Ovary (tissue), 7 donors: ENCODE measurements at regions not wholly inside any gene's neighbourhood (a gene's known extent, or its start where the extent isn't known, plus 50 kb on each side); places are given as distances from the start of the nearest gene placed in this dataset.

Experiments used
- DNase-seq, 5 donors: peaks; one replicate each; pipeline ENCODE4 v3.0.0-alpha.2; 2019 to 2020
- H3K27ac ChIP-seq, 2 donors: fragments of 200-600 bp; one replicate each; pipeline versions ENCODE4 v1.5.1 to v1.8.0; 2019 to 2022
- H3K27me3 ChIP-seq: fragments of 200-600 bp; one replicate; pipeline ENCODE4 v1.8.0; 2022
- H3K36me3 ChIP-seq: fragments of 200-600 bp; sonication (generic); one replicate; pipeline ENCODE4 v1.5.1; 2019
- H3K4me1 ChIP-seq: one replicate; pipeline ENCODE4 v1.8.1; 2013; ENCODE audit warnings: mild to moderate bottlenecking, moderate library complexity; ENCODE audit not compliant: insufficient read depth
- H3K4me3 ChIP-seq: fragments of 200-600 bp; sonication (generic); one replicate; pipeline ENCODE4 v1.5.1; 2017
- H3K9me3 ChIP-seq, 2 donors: fragments of 200-600 bp in 1 of 2; sonication (generic) in 1 of 2; one replicate each; pipeline versions ENCODE4 v1.5.1 to v1.8.1; 2013 to 2019; ENCODE audit warnings: mild to moderate bottlenecking in 1 of 2, moderate library complexity in 1 of 2
- CTCF ChIP-seq, 3 donors: fragments of 450-650 bp in 2 of 3; fragments of 200-600 bp in 1 of 3; IDR thresholded peaks; one replicate each; pipeline versions ENCODE4 v1.5.1 to v1.8.0; 2016 to 2022; ENCODE audit warnings: antibody characterized with exemption in 3 of 3, mild to moderate bottlenecking in 1 of 3
- EP300 ChIP-seq: sonication (generic); formaldehyde crosslinking; IDR thresholded peaks from one replicate; pipeline ENCODE4 v1.6.1; 2017; ENCODE audit warnings: antibody characterized with exemption
- POLR2A ChIP-seq: fragments of 450-650 bp; IDR thresholded peaks from one replicate; pipeline ENCODE4 v1.6.1; 2017; ENCODE audit warnings: antibody characterized with exemption, mild to moderate bottlenecking, moderate library complexity
- WGBS, 3 donors: extraction: QIAGEN DNeasy Blood & Tissue Kit in 1 of 3; methylation state at CpG; one replicate each; pipeline versions ENCODE4 v1.1.5 to v1.1.7; 2013 to 2017; 5-methylcytosine and 5-hydroxymethylcytosine counted together
- intact Hi-C, 4 donors: fragments of 100-400 bp; cut with DNase I; formaldehyde crosslinking; loops; one replicate each; pipeline versions ENCODE4 v1.11.0 to v1.15.1; 2022 to 2023
- donor health status: DM: no; HTN: no; CAD: no; lungs with moderate emphysema.
- donor health status: DM: no; HTN: no; CAD: no.
- donor health status: Bipolar disorder and iron deficiency.
- donor health status: DM: no; HTN: no; CAD: no.
- donor health status: DM: yes; HTN: yes; CAD: no.

- no peak for DNase-seq
- no peak for TF ChIP-seq EP300
- no peak for TF ChIP-seq CTCF (IDR thresholded peaks at IDR 0.05)
- TF ChIP-seq POLR2A = no peak
- Histone ChIP-seq H3K36me3 (no peaks in the 10 kb centered on the region), H3K4me1 (no peaks in the 10 kb centered on the region), H3K9me3 (no peaks in the 10 kb centered on the region), H3K4me3 (no peak overlapping the region), H3K27ac (no peak overlapping the region), H3K27me3 (no peaks in the 10 kb centered on the region)
- WGBS, 3 donors = 77 to 95% (median 89%) methylated on average over 1 of the region's 1 CpG
- intact Hi-C loops = no loop called here
Measured at GRCh38 chr4:117210551-117210950, 125.2 kb upstream of the TRAM1L1 start.

GRCh38 chr4:117224256-117224655 lies 138.9 kb upstream of the TRAM1L1 start:
- DNase-seq = no peak
- TF ChIP-seq POLR2A = no peak
- no peak for TF ChIP-seq CTCF (IDR thresholded peaks at IDR 0.05)
- TF ChIP-seq EP300 = no peak
- Histone ChIP-seq H3K9me3 (no peaks in the 10 kb centered on the region), H3K27ac (no peak overlapping the region), H3K36me3 (no peaks in the 10 kb centered on the region), H3K4me1 (no peaks in the 10 kb centered on the region), H3K27me3 (no peaks in the 10 kb centered on the region), H3K4me3 (no peak overlapping the region)
- 42 to 67% (median 48%) methylated on average over 5 of the region's 5 CpGs for WGBS, 3 donors
- intact Hi-C loops = no loop called here

GRCh38 chr4:117225471-117225870 lies 140.1 kb upstream of the TRAM1L1 start:
- H3K4me1 ChIP-seq = no peaks in the 10 kb centered on the region
- H3K27me3 ChIP-seq = no peaks in the 10 kb centered on the region
- no peak for DNase-seq
- 3 to 6% (median 5%) methylated on average over 3 of the region's 3 CpGs for WGBS, 3 donors
- H3K9me3 ChIP-seq = no peaks in the 10 kb centered on the region
- no peak overlapping the region for H3K27ac ChIP-seq
- no peaks in the 10 kb centered on the region for H3K36me3 ChIP-seq
- TF ChIP-seq EP300 (no peak), POLR2A (no peak), CTCF (IDR thresholded peaks at IDR 0.05) (no peak)
- no peak overlapping the region for H3K4me3 ChIP-seq
- intact Hi-C loops = no loop called here

GRCh38 chr4:117227925-117228324 lies 142.5 kb upstream of the TRAM1L1 start:
- no peak for DNase-seq
- no peaks in the 10 kb centered on the region for H3K4me1 ChIP-seq
- 18 to 40% (median 25%) methylated on average over 1 of the region's 1 CpG for WGBS, 3 donors
- TF ChIP-seq POLR2A (no peak), CTCF (IDR thresholded peaks at IDR 0.05) (no peak), EP300 (no peak)
- intact Hi-C loops = no loop called here
- H3K36me3 ChIP-seq = no peaks in the 10 kb centered on the region
- no peaks in the 10 kb centered on the region for H3K27me3 ChIP-seq
- no peak overlapping the region for H3K27ac ChIP-seq
- no peak overlapping the region for H3K4me3 ChIP-seq
- H3K9me3 ChIP-seq = no peaks in the 10 kb centered on the region

DNA sequence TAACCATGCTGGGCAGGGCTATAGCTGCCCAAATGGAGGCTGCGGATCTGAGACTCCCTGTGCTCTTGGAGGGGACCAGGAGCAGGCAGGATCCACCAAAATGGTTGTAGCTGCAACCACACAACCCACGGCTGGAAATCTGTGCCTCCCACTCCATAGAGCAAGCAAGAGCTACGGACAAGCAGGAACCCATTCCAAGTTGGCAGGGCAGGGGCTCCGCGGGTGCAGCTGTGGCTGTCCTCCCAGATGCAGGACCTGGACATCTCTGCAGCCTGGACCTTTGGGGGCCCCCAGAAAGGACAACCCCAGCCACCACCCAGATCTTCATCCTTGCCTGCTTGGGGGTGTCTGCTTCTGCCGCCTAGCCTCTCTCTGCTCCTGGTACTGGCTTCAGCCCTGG lies 154.1 kb upstream of the TRAM1L1 start:
- Histone ChIP-seq H3K9me3 (no peaks in the 10 kb centered on the region), H3K4me1 (no peaks in the 10 kb centered on the region), H3K27me3 (no peaks in the 10 kb centered on the region), H3K4me3 (no peak overlapping the region), H3K27ac (no peak overlapping the region), H3K36me3 (no peaks in the 10 kb centered on the region)
- intact Hi-C loops = no loop called here
- WGBS, 3 donors = 70 to 90% (median 78%) methylated on average over 6 of the region's 6 CpGs
- DNase-seq = no peak
- TF ChIP-seq POLR2A (no peak), EP300 (no peak), CTCF (IDR thresholded peaks at IDR 0.05) (no peak)
